Parathyroid adenoma (tissue), 2 donors: ENCODE measurements at regions not wholly inside any gene's neighbourhood (a gene's known extent, or its start where the extent isn't known, plus 50 kb on each side); places are given as distances from the start of the nearest gene placed in this dataset.

Experiments used
- H2AFZ ChIP-seq: fragments of 300-600 bp; sonication (generic); one replicate; pipeline ENCODE4 v1.7.0; 2017; ENCODE audit warnings: antibody characterized with exemption, mild to moderate bottlenecking
- H3K27ac ChIP-seq: fragments of 300-600 bp; sonication (generic); one replicate; pipeline ENCODE4 v1.7.0; 2017
- H3K27me3 ChIP-seq: fragments of 300-600 bp; sonication (generic); one replicate; pipeline ENCODE4 v1.7.0; 2017; ENCODE audit warnings: low read length; ENCODE audit not compliant: control insufficient read depth, insufficient read depth
- H3K36me3 ChIP-seq: fragments of 300-600 bp; sonication (generic); one replicate; pipeline ENCODE4 v1.7.0; 2017; ENCODE audit warnings: low read length; ENCODE audit not compliant: control insufficient read depth, insufficient read depth
- H3K4me1 ChIP-seq: fragments of 300-600 bp; sonication (generic); one replicate; pipeline ENCODE4 v1.7.0; 2017; ENCODE audit warnings: control low read depth
- H3K4me2 ChIP-seq: fragments of 300-600 bp; sonication (generic); one replicate; pipeline ENCODE4 v1.7.0; 2017; ENCODE audit warnings: low read length
- H3K4me3 ChIP-seq: fragments of 300-600 bp; sonication (generic); one replicate; pipeline ENCODE4 v1.7.0; 2017; ENCODE audit warnings: low read depth, low read length
- H3K79me2 ChIP-seq: fragments of 300-600 bp; sonication (generic); one replicate; pipeline ENCODE4 v1.7.0; 2017; ENCODE audit warnings: control low read depth
- H3K9ac ChIP-seq: fragments of 300-600 bp; sonication (generic); one replicate; pipeline ENCODE4 v1.7.0; 2017; ENCODE audit warnings: mild to moderate bottlenecking
- H3K9me3 ChIP-seq: fragments of 300-600 bp; sonication (generic); one replicate; pipeline ENCODE4 v1.7.0; 2017; ENCODE audit warnings: low read length; ENCODE audit not compliant: control insufficient read depth
- CTCF ChIP-seq: fragments of 300-600 bp; sonication (generic); IDR thresholded peaks from one replicate; pipeline ENCODE4 v1.7.0; 2017; ENCODE audit warnings: antibody characterized with exemption, mild to moderate bottlenecking
- donor health status: primary hyperparathyroidism.

GRCh38 chr16:48814994-48815393 is 205.0 kb upstream of the N4BP1 start:
- Histone ChIP-seq H3K9ac (no peak overlapping the region), H3K4me3 (no peak overlapping the region), H3K9me3 (no peaks in the 10 kb centered on the region), H3K27me3 (peaks cover 7% of the 10 kb centered on the region), H3K4me1 (no peaks in the 10 kb centered on the region), H3K79me2 (no peaks in the 10 kb centered on the region), H3K4me2 (no peak overlapping the region), H3K27ac (no peak overlapping the region), H2AFZ (no peak overlapping the region), H3K36me3 (no peaks in the 10 kb centered on the region)
- TF ChIP-seq CTCF, result no peak

- H3K4me1 ChIP-seq, result no peaks in the 10 kb centered on the region
- H3K4me3 ChIP-seq, result no peak overlapping the region
- no peak for TF ChIP-seq CTCF
- H3K4me2 ChIP-seq, result no peak overlapping the region
- no peak overlapping the region for H2AFZ ChIP-seq
- no peaks in the 10 kb centered on the region for H3K36me3 ChIP-seq
- H3K79me2 ChIP-seq, result no peaks in the 10 kb centered on the region
- H3K9ac ChIP-seq, result no peak overlapping the region
- H3K27me3 ChIP-seq, result peaks cover 7% of the 10 kb centered on the region
- no peaks in the 10 kb centered on the region for H3K9me3 ChIP-seq
- no peak overlapping the region for H3K27ac ChIP-seq
These were observed 203.5 kb upstream of the N4BP1 start for GRCh38 chr16:48813485-48813884.

- Histone ChIP-seq H3K27me3 (peaks cover 7% of the 10 kb centered on the region), H3K79me2 (no peaks in the 10 kb centered on the region), H3K9ac (no peak overlapping the region), H3K9me3 (no peaks in the 10 kb centered on the region), H2AFZ (no peak overlapping the region), H3K4me3 (no peak overlapping the region), H3K36me3 (no peaks in the 10 kb centered on the region), H3K4me2 (no peak overlapping the region), H3K4me1 (no peaks in the 10 kb centered on the region), H3K27ac (no peak overlapping the region)
- no peak for TF ChIP-seq CTCF
These were observed 202.9 kb upstream of the N4BP1 start for GRCh38 chr16:48812856-48813255.

- no peaks in the 10 kb centered on the region for H3K4me1 ChIP-seq
- H3K27ac ChIP-seq, result no peak overlapping the region
- H3K4me2 ChIP-seq, result no peak overlapping the region
- no peaks in the 10 kb centered on the region for H3K79me2 ChIP-seq
- no peak overlapping the region for H3K4me3 ChIP-seq
- no peaks in the 10 kb centered on the region for H3K36me3 ChIP-seq
- no peak overlapping the region for H3K9ac ChIP-seq
- H3K27me3 ChIP-seq, result peaks cover 7% of the 10 kb centered on the region
- H2AFZ ChIP-seq, result no peak overlapping the region
- no peak for TF ChIP-seq CTCF
- H3K9me3 ChIP-seq, result no peaks in the 10 kb centered on the region
These were observed 201.5 kb upstream of the N4BP1 start for GRCh38 chr16:48811478-48811877.

GRCh38 chr16:48810803-48811453 is 200.9 kb upstream of the N4BP1 start:
- H3K4me3 ChIP-seq, result no peak overlapping the region
- no peak for TF ChIP-seq CTCF
- peaks cover 7% of the 10 kb centered on the region for H3K27me3 ChIP-seq

More at GRCh38 chr16:48810803-48811453, 200.9 kb upstream of the N4BP1 start:
- Histone ChIP-seq H3K79me2 (no peaks in the 10 kb centered on the region), H3K27ac (no peak overlapping the region), H3K36me3 (no peaks in the 10 kb centered on the region), H3K9me3 (no peaks in the 10 kb centered on the region), H3K9ac (no peak overlapping the region), H3K4me2 (peak overlapping the region; percentile 35), H2AFZ (peak overlapping the region; percentile 79), H3K4me1 (no peaks in the 10 kb centered on the region)
